GM18909 (cell line): ENCODE measurements at regions not wholly inside any gene's neighbourhood (a gene's known extent, or its start where the extent isn't known, plus 50 kb on each side); places are given as distances from the start of the nearest gene placed in this dataset.

Experiments
- ATAC-seq: cut with Tn5 transposase; IDR thresholded peaks from one replicate; pipeline ENCODE4 v1.9.1; 2021; ENCODE audit warnings: mild to moderate bottlenecking; ENCODE audit not compliant: unreplicated experiment, poor library complexity

- ATAC-seq = no peak
These were observed 289.2 kb downstream of the ZSWIM6 start for GRCh38 chr5:61621202-61621650.

GRCh38 chr5:61622156-61622555, 290.1 kb downstream of the ZSWIM6 start:
- no peak for ATAC-seq

DNA sequence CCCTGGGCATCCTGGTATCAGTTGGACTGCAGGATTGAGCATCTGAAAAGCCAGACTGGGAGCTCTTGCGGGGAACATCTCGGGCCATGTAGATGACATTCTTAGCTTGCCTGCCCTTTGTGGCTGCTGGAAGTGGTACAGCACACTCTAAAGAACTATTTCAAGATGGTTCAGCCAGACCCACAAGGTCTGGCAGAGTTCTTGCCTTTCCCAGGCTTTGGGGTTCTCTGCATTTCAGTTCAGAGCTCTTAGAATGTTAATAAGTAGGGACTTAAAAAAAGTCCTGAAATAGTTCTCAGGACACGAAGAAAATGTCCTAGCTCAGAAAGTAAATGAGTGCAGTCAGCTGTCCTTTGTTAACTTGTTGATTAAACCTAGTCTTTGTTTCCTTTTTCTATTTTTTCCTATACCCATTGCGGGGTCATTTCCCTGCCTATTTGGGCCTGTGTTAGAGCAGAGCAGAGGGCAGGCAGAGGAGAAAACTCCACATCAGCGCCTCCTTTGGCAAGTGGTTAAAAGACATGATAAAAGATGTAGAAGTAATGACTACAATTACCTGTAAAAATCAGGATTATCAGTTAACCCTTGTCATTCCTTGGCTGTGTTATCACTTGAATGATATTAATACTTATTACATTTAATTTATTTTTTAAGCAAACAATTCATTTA, 291.5 kb downstream of the ZSWIM6 start:
- no peak for ATAC-seq

DNA sequence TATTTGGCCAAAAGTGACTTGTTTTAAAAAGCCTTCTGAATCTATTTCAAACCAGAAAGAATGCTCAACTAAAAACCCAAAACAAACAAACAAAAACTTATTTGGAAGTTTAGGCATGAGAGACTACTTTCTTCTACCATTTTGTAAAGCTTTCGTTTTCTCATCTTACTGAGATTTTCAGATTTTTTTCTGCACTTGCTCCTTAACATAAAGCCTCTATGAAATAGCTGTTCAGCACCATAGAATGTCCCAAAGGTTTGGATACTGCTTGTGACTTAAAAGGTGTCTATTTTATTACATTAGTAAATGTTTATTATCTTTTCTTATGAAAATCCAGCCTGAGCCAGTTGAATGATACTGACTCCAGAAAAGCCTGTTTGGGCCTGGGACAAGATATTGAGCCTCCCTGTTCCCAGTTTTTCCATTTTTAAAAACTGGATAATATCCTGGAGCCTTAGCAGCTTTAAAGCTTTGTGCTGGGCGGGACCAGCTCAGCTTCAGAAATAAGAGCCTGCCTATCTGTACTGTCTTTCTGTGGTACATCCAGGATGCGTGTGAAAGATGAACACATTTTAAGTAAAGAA, 292.6 kb downstream of the ZSWIM6 start:
- no peak for ATAC-seq

DNA sequence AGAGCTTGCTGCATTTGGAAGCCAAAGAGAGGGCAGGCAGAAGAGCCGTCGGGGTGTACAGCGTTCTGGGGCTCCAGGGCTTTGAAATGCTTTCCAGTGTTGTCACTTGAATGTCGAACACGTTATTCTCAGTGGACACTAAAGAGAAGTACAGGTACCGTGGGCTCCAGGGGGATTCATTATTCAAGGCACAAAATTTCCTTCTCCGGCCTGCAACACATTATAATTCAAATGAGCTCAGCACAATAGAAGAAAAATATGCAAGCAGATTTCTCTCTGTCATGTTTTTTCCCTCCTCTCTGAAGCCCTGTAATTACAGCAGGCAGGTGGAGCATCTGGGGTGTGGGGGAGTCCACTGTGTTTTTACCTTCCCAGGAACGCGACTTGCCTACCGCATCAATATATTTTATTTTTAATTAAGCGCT, 293.1 kb downstream of the ZSWIM6 start:
- ATAC-seq = no peak

DNA sequence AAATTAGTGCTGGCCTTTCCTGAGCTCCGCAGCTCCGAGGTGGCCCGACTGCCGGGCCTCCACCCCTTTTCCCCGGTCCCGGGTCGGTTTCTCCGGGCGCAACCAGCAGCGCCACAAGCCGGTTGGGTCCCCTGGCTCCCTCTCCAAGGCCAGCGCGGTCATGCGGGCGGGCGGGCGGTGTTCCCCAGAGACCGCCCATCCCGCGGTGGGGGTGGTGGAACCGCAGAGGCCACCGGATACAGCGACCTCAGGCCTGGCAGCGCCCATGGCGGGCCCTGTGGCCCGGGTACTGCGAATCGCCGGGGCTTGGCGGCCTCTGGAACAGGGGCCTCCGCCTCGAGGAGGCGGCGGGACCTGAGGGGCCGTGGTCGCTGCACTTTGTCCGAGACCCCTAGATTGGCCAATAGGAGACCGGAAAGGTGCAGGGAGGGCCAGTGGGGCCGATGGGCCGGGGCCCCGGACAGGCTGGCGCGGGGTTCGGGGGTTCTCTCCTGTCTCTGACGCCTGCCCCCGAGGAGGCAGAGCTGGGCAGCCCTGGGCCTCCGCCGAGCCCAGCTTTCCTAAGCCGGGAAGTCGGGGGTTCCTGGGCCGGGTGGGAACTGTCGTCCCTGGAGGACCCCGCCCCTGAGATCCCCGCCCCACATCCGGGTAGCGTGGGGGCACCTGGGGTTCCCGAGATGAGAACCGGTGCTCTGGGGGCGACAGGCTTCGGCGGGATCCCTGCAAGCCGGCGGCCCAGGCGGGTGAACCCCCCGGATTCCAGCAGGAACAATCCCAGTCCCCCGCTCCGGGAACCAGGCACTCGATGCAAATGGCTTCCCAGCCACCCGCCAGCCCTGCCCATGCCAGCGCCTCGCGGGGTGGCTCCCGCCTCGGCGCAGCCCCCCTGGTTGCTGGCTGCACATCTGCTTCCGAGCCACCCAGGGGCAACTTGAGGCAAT, 293.9 kb downstream of the ZSWIM6 start:
- ATAC-seq = peak; percentile 75

GRCh38 chr5:61626639-61627282, 294.7 kb downstream of the ZSWIM6 start:
- ATAC-seq = no peak

- ATAC-seq = no peak
These were observed 295.5 kb downstream of the ZSWIM6 start for GRCh38 chr5:61627531-61627930.

DNA sequence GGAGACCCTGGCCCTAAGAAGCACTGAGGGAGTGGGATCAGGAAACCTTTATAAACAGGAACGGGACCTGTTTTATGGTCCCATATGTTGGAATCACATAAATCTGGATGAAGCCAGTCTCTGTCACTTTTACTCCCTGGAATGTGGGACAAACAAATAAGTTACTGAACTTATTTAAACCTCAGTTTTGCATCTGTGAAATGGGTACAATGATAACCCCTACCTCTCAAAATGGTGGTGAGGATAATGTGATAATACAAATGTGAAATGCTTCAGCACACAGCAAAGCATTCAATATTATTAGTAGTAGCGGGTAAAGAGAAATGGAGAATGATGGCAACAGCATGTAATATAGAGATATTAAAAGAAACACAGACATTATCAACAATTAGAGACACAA, 298.9 kb downstream of the ZSWIM6 start:
- no peak for ATAC-seq

DNA sequence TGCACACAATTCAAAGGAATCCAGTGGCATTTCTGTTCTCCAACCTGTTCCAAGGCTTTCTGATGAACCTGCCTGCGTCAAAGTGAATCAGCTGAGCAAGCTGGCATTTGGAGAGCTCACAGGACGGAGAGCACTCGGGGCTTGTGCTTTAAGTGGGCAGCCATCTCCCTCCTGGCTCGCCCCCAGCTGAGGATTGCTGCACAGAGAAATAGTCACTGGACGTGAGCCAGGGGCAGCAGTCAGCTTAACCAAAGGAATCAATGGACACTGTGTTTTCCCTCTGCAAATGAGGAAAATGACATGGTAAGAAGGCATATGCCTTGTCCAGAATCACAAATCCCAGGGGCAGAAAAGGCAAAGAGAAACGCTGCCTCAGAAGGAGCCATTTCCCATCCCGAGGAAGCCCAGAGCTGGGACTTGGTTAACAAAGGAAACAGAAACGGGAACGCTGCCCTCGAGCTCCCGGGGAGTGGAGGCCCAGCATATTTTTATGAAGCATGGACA, 299.4 kb downstream of the ZSWIM6 start:
- no peak for ATAC-seq

DNA sequence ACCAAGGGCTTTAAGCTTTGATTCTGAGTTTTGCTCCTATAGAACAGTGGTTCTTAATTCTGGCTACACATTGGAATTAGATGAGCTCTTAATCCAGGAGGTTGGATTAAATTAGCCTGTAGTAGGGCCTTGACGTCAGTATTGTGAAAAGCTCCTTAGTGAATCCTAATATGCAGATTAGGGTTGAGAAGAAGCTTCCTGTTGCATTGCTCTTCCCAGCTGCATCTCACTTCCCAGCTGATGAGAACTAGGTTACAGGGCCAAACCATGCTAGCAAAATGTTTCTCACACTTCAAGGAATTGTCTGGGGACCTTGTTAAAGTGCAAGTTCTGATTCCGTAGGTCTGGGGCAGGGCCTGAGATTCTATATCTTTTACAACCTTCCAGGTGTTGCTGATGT, 300.0 kb downstream of the ZSWIM6 start:
- ATAC-seq = no peak

DNA sequence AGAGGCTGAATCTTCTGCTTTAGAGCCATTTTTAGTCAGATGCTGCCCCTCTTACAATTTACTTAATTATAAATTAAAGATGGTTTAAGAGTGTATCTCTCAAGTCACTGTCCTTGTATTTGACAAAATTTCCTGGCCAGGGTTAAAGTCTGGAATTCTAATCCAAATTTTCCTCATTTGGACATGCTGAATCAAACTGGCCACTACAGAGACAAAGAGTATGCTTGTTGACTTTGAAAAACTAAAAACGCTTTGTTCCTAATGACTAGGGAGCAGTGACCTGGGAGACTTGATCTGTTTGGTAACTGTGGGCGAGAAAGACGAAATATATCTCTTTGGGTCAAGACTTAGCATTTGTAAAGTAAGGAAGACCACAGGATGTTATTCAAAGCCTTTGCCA, 303.2 kb downstream of the ZSWIM6 start:
- ATAC-seq = no peak

GRCh38 chr5:61637566-61637965, 305.5 kb downstream of the ZSWIM6 start:
- ATAC-seq = no peak

DNA sequence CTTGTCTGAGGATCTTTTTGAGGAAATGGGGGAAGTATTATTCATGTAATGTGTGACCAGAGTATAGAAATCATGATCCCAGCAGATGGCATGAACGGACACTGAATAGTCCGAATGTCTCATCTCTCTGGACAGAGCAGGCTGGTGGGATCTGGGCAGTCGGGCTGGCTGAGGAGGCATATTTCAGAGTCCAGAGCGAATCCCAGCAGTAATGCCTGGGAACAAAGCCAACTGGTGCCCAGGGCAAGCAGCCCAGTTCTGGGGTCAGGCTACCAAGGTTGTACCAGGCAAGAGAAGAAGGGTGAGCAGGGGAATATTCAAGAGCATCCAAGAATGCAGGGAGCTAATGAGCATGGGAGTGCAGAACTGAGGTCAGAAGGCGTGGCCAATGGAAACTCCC, 306.4 kb downstream of the ZSWIM6 start:
- no peak for ATAC-seq

DNA sequence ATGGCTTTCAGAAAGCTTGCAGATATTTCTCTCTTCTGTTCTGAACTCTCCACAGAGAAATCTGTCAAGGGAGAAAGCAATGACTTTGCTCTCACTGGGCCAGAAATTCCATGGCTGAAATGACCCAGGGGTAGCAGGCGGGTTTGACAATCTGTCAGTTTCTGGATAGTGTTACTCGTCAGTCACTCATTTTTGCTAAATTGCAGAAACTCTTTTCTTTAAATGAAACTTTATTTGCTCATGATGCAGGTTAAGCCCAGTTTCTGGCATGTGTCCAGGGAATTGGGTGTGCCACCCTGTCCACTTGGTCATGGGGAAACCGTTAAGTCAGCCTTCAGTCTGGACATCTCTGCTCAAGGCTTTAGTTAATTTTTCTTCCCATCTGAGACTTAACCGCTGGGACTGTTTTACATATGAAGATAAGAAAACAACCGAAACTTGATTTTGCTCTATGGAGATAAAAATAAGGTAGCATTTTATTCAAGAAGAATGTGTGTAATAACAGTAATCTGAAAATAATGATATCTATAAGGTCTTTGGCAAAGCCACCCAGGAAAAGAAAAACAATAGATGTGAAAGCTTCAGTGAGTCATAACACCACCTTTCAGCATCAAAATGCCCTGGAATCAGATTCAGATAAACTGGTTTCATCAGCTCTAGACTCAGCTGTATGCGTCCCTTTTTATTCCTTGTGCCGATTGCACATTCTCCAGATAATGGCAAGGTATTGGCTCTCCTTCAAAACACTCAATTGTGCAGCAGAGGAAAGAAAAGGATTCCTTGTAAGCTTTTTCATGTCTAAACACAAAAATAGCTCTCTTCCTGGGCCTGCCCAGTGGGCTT, 308.3 kb downstream of the ZSWIM6 start:
- ATAC-seq = no peak

GRCh38 chr5:61641748-61642565, 309.9 kb downstream of the ZSWIM6 start:
- ATAC-seq = no peak

GRCh38 chr5:61647672-61648071, 315.6 kb downstream of the ZSWIM6 start:
- ATAC-seq = no peak

DNA sequence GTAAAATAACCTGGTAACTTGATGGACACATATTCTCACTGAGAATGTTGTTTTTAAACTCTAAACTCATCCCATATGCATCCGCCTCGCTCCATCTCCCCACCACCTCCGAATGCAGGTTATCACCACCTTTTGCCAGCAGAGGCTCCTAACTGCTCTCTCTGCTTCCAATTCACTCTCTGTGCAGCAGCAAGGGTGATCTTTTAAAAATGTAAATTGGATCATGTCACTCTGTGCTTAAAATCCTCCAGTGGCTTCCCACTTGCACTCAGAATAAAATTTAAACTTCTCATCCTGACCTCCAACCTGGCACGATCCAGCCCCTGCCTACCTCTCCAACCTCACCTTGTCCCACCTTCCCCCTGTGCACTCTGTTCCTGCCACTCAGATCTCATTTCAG, 317.2 kb downstream of the ZSWIM6 start:
- no peak for ATAC-seq

DNA sequence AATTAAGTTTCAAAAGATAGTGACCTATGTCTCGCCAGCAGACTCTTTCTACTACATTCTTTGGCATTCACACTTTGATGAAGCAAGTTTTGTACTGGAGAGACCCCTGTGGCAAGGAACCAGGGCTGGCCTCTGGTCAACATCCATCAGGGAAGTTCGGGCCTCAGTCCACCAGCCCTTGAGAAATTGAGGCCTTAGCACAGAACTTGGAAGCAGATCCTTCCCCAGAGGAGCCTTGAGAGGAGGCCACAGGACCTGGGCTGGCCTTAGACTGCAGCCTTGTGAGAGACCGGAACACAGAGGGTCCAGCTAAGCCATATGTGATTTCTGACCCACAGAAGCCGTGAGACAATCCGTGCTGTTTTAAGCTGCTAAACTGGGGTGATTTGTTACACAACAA, 317.9 kb downstream of the ZSWIM6 start:
- ATAC-seq = no peak
